HG03045 (cell line): ENCODE measurements at regions not wholly inside any gene's neighbourhood (a gene's known extent, or its start where the extent isn't known, plus 50 kb on each side); places are given as distances from the start of the nearest gene placed in this dataset.
"Not testable (repeated sequence)": the region's sequence is repeated elsewhere in the genome, so short reads cannot be mapped to it uniquely, and the experiment has no call there.

Source experiments
- ATAC-seq: cut with Tn5 transposase; IDR thresholded peaks from one replicate; pipeline ENCODE4 v1.9.1; 2021; ENCODE audit warnings: mild to moderate bottlenecking, moderate library complexity; ENCODE audit not compliant: unreplicated experiment

GRCh38 chr6:106749609-106750008, 120.2 kb downstream of the QRSL1 start:
- no peak for ATAC-seq

DNA sequence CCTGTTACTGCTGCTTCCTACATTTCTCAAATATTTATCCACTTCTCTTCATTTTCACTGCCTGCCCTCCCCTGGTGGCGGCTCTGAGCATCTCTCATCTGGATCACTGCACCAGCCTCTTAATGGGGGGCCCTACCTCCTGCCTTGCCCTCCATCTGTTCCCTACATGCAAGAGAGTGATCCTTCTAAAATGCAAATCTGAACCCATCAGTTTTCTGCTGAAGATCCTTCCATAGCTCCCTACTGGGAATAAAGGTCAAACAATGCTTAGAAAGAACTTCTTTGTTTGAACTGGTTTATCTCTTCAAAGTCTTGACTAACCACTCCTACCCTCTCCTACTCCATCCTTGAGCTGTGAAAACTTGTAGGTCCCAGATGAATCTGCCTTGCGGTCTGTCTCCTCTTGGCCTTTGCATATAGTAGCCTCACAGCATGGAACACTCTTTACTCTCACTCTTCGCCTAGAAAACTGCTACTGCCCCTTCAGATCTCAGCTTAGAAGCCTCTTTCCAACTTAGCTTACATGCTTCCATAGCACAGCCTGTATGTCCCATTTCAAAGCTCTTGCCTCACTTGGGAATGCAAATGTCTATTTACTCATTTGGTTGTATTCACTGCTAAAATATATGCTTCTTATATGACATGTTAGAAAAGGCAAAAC, 119.3 kb downstream of the QRSL1 start:
- ATAC-seq: no peak

- ATAC-seq: no peak
Measured at GRCh38 chr6:106747139-106747538, 117.8 kb downstream of the QRSL1 start.

DNA sequence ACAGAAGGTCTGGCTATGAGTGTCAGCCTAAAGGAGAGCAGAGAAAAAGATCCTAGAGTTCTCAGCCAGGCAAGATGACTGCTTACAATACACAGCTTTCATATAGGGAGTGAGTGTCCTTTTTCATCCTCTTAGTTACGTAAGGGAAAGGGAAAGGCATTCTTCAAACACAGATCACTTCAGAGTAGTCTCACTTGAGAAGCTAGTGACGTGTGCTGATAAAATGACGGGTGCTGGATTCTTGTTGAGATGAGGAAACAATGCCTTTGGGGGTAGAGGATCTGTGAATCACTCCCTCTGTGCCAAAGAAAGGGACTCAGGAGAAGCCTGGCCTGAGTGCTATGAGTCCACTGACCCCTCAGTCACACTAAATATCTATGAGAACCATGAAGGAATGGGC, 117.3 kb downstream of the QRSL1 start:
- no peak for ATAC-seq

DNA sequence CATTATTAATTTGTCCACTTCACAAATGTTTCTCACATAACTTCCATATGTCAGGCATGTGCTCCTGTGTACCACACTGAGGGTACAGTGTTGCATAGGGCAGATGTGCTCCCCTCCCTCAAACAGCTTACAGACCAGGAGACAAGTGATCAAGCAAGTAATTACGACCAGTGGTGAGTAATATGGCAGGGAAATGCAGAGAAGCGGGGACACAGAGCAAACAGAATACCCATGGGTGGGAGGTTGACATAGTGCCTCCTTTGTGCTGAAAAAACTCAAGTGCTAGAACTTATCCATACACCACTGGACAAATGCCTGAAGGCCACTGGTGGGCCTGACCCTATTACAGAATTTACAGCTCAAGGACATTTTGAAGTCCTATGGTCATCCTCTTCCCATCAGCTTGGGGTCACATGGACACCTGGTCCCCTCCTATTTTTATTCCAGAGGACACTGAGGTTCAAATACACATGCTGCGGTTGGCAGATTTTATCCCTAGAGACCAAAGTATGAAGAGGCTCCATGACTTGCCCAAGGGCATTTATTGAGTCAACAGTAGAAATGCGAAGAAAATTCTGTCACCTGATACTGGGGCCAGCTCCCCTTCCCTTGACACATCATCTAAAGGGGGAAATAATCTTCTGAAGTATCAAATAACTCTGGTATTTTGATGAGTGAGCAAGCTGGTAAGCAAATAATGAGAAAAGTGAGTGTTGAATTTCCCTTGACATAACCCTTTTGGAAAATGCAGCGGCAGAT, 116.6 kb downstream of the QRSL1 start:
- no peak for ATAC-seq

GRCh38 chr6:106745197-106745770, 115.9 kb downstream of the QRSL1 start:
- ATAC-seq: no peak

- no peak for ATAC-seq
Measured at GRCh38 chr6:106744781-106745180, 115.4 kb downstream of the QRSL1 start.

- not testable (repeated sequence) for ATAC-seq
Measured at GRCh38 chr6:106744029-106744428, 114.7 kb downstream of the QRSL1 start.

DNA sequence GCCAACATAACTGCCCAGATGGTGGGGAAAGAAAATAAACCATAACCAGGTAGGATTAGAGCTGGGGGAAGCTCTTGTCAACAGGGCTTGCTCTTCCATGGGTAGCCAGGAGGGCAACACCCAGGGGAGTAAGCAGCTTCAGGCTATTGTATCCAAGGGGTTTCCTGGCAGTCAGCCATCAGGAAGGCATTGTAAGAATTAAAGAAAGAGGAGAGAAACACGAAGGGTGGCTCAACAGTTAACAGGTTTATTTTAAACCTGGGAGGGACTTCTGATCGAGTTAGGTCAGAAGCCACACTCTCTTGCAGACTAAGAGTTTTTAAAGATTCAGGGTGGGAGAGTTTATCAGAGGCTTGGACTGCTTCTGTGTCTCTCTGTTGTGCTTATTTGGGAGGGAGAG, 114.2 kb downstream of the QRSL1 start:
- no peak for ATAC-seq

- ATAC-seq: no peak
Measured at GRCh38 chr6:106740287-106740686, 110.9 kb downstream of the QRSL1 start.

DNA sequence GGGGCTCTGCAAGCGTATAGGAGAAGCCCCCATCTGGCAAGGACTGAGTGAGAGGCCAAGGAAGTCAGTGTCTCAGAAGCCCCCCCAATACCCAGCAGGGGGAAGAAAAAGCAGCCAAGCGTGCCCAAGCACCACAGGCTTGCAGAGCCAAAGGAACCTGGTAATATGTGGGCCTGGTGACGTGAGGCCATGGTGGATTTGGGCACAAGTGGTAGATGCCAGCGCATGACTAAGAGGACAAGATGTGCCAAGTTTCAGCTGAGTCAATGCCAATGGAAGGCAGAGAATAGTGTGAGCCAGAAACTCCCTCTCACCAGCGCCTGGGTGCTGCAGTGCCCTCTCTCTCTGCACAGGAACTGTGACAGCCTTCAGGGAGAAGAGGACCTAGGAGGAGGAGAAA, 110.0 kb downstream of the QRSL1 start:
- ATAC-seq: no peak

GRCh38 chr6:106736502-106736901, 107.1 kb downstream of the QRSL1 start:
- no peak for ATAC-seq

- no peak for ATAC-seq
Measured at GRCh38 chr6:106735828-106736227, 106.5 kb downstream of the QRSL1 start.

DNA sequence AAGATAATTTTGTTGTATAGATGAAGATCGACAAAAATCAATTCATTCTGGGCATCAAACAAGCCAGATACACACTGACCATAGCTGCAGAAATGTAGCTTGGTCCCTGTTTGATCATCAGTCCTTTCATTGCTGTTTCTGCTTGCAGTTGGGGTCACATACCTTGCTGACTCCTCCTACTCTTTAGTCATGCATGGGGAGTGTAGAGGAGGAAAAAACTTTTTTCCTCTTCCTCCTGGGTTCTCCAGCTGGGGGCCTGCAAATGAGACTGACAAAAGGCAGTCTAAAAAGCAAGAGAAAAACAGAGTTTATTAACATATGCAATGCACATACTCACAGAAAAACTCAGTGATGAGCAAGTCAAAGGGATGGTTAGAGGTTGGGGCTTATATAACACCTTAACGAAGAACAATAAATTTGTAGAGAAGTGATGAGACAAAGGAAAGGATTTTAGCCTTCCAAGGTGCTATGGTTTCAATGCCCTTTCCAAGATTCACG, 105.8 kb downstream of the QRSL1 start:
- no peak for ATAC-seq

DNA sequence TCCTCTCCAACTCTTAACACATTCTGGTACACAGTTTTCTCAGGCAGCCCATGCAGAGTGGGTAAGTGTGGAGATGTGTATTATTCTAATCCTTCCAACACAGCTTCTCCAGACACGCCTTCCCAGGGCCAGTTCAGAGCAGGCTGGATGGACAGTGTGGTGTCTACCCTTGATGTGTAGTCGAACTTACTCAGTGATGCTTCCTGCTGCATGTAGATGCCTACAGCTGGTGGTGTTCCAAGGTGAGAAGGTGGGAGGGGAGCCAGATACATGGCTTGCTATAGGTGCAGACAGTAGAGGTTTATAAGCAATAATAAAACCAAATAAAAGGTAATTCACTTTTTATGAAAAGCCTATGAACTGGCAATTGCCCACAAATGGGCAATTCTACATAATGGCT, 104.0 kb downstream of the QRSL1 start:
- ATAC-seq: no peak

GRCh38 chr6:106732376-106732940, 103.1 kb downstream of the QRSL1 start:
- ATAC-seq: no peak

- ATAC-seq: no peak
Measured at GRCh38 chr6:106731843-106732160, 102.4 kb downstream of the QRSL1 start.

DNA sequence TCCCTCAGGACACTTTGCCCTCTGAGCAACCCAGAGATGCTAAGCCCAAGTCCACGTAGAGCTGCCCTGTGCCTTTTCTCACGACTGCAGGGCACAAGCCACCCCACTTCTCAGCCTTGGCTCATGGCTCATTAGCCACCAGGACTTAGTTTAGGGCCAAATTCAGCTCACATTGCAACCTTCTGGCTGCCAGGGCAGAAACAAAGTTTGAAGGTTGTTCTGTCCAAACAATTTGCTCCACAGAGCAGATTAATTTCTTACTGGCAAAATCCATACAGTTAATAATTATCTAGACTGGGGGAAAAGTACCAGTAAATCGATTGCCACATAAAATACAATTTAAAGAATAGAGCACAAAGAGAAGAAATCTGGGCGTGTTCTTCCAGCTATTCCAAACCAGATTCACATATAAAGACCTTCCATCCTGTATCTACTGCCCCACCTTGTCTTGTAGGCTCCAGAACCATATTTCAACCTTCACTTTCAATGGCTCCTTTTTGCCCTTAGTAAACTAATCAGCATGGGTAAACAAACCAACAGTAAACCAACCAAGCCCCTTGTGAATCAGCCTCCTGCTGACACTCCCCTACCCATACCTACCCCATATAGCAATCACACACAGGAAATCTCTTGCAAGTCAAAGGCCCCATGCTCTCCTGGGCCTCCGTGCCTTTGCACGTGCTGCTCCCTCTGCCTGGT, 101.9 kb downstream of the QRSL1 start:
- no peak for ATAC-seq

DNA sequence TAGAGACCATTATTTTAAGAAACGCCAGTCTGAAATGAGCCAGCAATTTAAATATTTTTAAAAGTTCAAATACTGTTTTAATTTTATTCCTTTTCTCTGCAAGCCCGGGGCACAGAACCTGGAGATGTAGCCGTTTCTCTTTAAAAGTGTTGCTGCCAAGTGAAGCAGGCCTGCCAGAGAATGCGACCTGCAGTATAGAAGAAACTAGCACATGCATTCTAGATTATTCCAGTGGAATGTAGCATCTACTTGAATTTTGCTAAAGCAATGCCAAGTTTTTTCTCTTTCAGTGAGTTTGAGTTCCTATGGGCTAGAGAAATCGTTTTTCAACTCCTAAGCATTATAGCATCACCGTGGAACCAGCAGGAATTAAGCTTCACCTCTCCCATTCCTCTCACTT, 101.3 kb downstream of the QRSL1 start:
- ATAC-seq: no peak

- ATAC-seq: no peak
Measured at GRCh38 chr6:106730264-106730663, 100.9 kb downstream of the QRSL1 start.

DNA sequence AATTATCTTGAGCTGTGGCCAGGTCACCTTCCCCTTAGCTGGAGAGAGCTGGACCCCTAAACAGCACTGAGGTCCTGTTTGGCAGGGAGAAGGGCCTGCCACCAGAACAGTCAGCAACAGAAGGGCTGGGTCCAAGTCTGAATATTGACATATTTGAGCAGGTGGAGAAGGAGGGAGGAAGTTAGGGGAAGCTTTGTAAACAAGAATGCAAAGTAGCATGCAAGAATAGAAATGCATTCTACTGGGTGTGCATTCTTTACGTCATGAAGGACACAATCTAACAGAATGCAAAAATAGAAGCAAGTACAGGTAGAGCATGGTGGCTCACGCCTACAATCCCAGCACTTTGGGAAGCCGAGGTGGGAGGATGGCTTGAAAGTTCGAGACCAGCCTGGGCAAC, 100.5 kb downstream of the QRSL1 start:
- no peak for ATAC-seq
